ENCODE measurements at regions not wholly inside any gene's neighbourhood (a gene's known extent, or its start where the extent isn't known, plus 50 kb on each side); places are given as distances from the start of the nearest gene placed in this dataset.

- no peak for DNase-seq (ENCODE audit: low spot score)
- in situ Hi-C loops (cut with MboI; ENCODE audit: low pct_unique_long_range_greater_than_20kb, low sequenced_read_pairs, unreplicated experiment): no loop called here
- no peak for TF ChIP-seq CTCF (IDR thresholded peaks at IDR 0.05; ENCODE audit: extremely low read depth, insufficient read depth, missing control alignments)
These were observed 144.2 kb upstream of the GEMIN8 start for GRCh38 chrX:14173873-14174272.

GRCh38 chrX:14164828-14165227, 135.1 kb upstream of the GEMIN8 start:
- TF ChIP-seq CTCF (IDR thresholded peaks at IDR 0.05; ENCODE audit: extremely low read depth, insufficient read depth, missing control alignments): no peak
- no peak for DNase-seq (ENCODE audit: low spot score)
- in situ Hi-C loops (cut with MboI; ENCODE audit: low pct_unique_long_range_greater_than_20kb, low sequenced_read_pairs, unreplicated experiment): no loop called here

GRCh38 chrX:14125462-14125861, 95.8 kb upstream of the GEMIN8 start:
- DNase-seq (ENCODE audit: low spot score): no peak

GRCh38 chrX:14124562-14124961, 94.9 kb upstream of the GEMIN8 start:
- in situ Hi-C loops (cut with MboI; ENCODE audit: low pct_unique_long_range_greater_than_20kb, low sequenced_read_pairs, unreplicated experiment): no loop called here
- no peak for TF ChIP-seq CTCF (IDR thresholded peaks at IDR 0.05; ENCODE audit: extremely low read depth, insufficient read depth, missing control alignments)
- DNase-seq (ENCODE audit: low spot score): no peak

More at GRCh38 chrX:14125462-14125861, 95.8 kb upstream of the GEMIN8 start:
- in situ Hi-C loops (cut with MboI; ENCODE audit: low pct_unique_long_range_greater_than_20kb, low sequenced_read_pairs, unreplicated experiment): no loop called here
- no peak for TF ChIP-seq CTCF (IDR thresholded peaks at IDR 0.05; ENCODE audit: extremely low read depth, insufficient read depth, missing control alignments)

DNA sequence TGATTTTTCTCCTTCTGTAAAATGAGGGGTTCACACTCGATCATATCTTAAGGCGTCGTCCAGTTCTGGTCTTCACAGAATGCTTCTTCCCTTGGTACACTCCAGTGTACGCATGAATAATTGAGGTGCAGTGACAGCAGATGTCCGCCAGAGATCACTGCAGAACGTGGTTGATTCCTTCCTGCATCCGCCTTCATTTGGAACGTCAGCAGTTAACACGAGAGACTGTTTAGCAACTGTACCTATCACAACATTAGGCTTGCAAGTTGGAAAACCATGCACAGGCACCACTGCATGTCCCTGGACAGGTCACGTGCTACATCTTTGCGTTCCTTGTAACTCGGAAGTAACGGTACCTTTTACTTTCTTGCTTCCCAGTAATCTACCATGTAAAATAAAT, 66.0 kb upstream of the GEMIN8 start:
- in situ Hi-C loops (cut with MboI; ENCODE audit: low pct_unique_long_range_greater_than_20kb, low sequenced_read_pairs, unreplicated experiment): loop anchor here (25.0 kb wide), 2 partner anchors 442 to 1042 kb away; partner anchors contain the start of gene GLRA2
- peak; percentile 34 for DNase-seq (ENCODE audit: low spot score)
- peak; percentile 72 for TF ChIP-seq CTCF (IDR thresholded peaks at IDR 0.05; ENCODE audit: extremely low read depth, insufficient read depth, missing control alignments)

GRCh38 chrX:14094191-14094590, 64.5 kb upstream of the GEMIN8 start:
- no peak for DNase-seq (ENCODE audit: low spot score)
- TF ChIP-seq CTCF (IDR thresholded peaks at IDR 0.05; ENCODE audit: extremely low read depth, insufficient read depth, missing control alignments): no peak
- in situ Hi-C loops (cut with MboI; ENCODE audit: low pct_unique_long_range_greater_than_20kb, low sequenced_read_pairs, unreplicated experiment): loop anchor here (25.0 kb wide), 2 partner anchors 443 to 1043 kb away; partner anchors contain the start of gene GLRA2

DNA sequence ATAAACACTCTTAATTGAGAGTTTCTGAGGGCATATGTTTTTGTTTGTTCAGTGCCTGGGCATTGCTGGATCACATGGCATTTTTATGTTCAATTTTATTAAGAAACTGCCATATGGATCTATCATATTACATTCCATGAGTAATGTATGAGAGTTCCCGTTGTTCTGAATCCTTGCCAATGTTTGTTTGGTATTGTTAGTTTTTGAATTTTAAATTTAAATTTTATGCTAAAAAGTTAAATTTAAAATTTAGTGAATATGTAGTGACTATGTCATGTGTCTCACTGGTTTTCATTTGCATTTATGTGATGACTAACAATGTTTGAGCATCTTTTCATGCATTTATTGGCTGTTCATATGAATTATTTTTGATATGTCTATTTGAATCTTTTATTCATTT, 54.8 kb upstream of the GEMIN8 start:
- no peak for TF ChIP-seq CTCF (IDR thresholded peaks at IDR 0.05; ENCODE audit: extremely low read depth, insufficient read depth, missing control alignments)
- in situ Hi-C loops (cut with MboI; ENCODE audit: low pct_unique_long_range_greater_than_20kb, low sequenced_read_pairs, unreplicated experiment): loop anchor here (25.0 kb wide), 2 partner anchors 453 to 1053 kb away; partner anchors contain the start of gene GLRA2
- DNase-seq (ENCODE audit: low spot score): no peak
